ENCODE measurements at regions not wholly inside any gene's neighbourhood (a gene's known extent, or its start where the extent isn't known, plus 50 kb on each side); places are given as distances from the start of the nearest gene placed in this dataset.

- DNase-seq: no peak
Observed at GRCh38 chr6:134117409-134117808, 65.0 kb upstream of the SLC2A12 start.

GRCh38 chr6:134115715-134116074 is 63.3 kb upstream of the SLC2A12 start:
- DNase-seq: no peak

- no peak for DNase-seq
Observed at GRCh38 chr6:134114918-134115714, 62.7 kb upstream of the SLC2A12 start.

- DNase-seq: no peak
Observed at GRCh38 chr6:134114489-134114888, 62.1 kb upstream of the SLC2A12 start.

- DNase-seq: no peak
Observed at GRCh38 chr6:134111726-134112125, 59.3 kb upstream of the SLC2A12 start.

GRCh38 chr6:134111062-134111677 is 58.7 kb upstream of the SLC2A12 start:
- DNase-seq: peak; percentile 36

- no peak for DNase-seq
Observed at GRCh38 chr6:134106702-134107101, 54.3 kb upstream of the SLC2A12 start.

GRCh38 chr6:134105940-134106339 is 53.5 kb upstream of the SLC2A12 start:
- DNase-seq: no peak

GRCh38 chr6:134103006-134103405 is 50.6 kb upstream of the SLC2A12 start:
- DNase-seq: no peak

Data from stimulated activated CD8-positive, alpha-beta memory T cell treated with anti-CD3 and anti-CD28 coated beads, Interleukin-4, amount 100 ng/mL, for 48 hours (primary cell).